Central memory CD8-positive, alpha-beta T cell (primary cell): ENCODE measurements at regions not wholly inside any gene's neighbourhood (a gene's known extent, or its start where the extent isn't known, plus 50 kb on each side); places are given as distances from the start of the nearest gene placed in this dataset.

Experiments
- ATAC-seq: fragments of 150-1000 bp; cut with Tn5 transposase; replicated peaks from 2 replicates; pipeline ENCODE4 v1.10.0; 2022; ENCODE audit warnings: mild to moderate bottlenecking, moderate FRiP score, moderate number of reproducible peaks; ENCODE audit not compliant: poor library complexity, severe bottlenecking; ENCODE audit errors: extremely low read depth
- DNase-seq, 2 donors: peaks; one replicate each; pipeline ENCODE4 v3.0.0; 2021; ENCODE audit warnings: low spot score in 2 of 2
- H3K27ac Mint-ChIP-seq: one replicate; pipeline ENCODE4 v1.8.0; 2022; ENCODE audit warnings: low read depth, mild to moderate bottlenecking, moderate library complexity, mixed read lengths
- H3K27me3 Mint-ChIP-seq: one replicate; pipeline ENCODE4 v1.8.0; 2022; ENCODE audit warnings: mixed read lengths
- H3K36me3 Mint-ChIP-seq: one replicate; pipeline ENCODE4 v1.8.0; 2022; ENCODE audit warnings: mild to moderate bottlenecking, moderate library complexity, mixed read lengths; ENCODE audit not compliant: insufficient read depth
- H3K4me1 Mint-ChIP-seq: one replicate; pipeline ENCODE4 v1.8.0; 2022; ENCODE audit warnings: mixed read lengths
- H3K4me3 Mint-ChIP-seq: one replicate; pipeline ENCODE4 v1.8.0; 2022; ENCODE audit warnings: mild to moderate bottlenecking, moderate library complexity, mixed read lengths
- H3K9me3 Mint-ChIP-seq: one replicate; pipeline ENCODE4 v1.8.0; 2022; ENCODE audit warnings: mixed read lengths

GRCh38 chr6:41996997-41997396 lies 53.3 kb upstream of the TAF8 start:
- Mint-ChIP-seq H3K4me3 (no peak overlapping the region), H3K9me3 (no peaks in the 10 kb centered on the region), H3K27ac (no peak overlapping the region), H3K27me3 (no peaks in the 10 kb centered on the region), H3K4me1 (peaks cover 39% of the 10 kb centered on the region), H3K36me3 (peaks cover 54% of the 10 kb centered on the region)
- ATAC-seq: no peak
- no peak for DNase-seq

GRCh38 chr6:41997456-41997855 lies 52.9 kb upstream of the TAF8 start:
- no peaks in the 10 kb centered on the region for H3K27me3 Mint-ChIP-seq
- no peak overlapping the region for H3K27ac Mint-ChIP-seq
- ATAC-seq (no peak), DNase-seq (no peak)
- H3K4me1 Mint-ChIP-seq: peaks cover 39% of the 10 kb centered on the region
- no peak overlapping the region for H3K4me3 Mint-ChIP-seq
- peaks cover 58% of the 10 kb centered on the region for H3K36me3 Mint-ChIP-seq
- H3K9me3 Mint-ChIP-seq: no peaks in the 10 kb centered on the region
